ENCODE measurements at regions not wholly inside any gene's neighbourhood (a gene's known extent, or its start where the extent isn't known, plus 50 kb on each side); places are given as distances from the start of the nearest gene placed in this dataset.

- Mint-ChIP-seq H3K4me1 (ENCODE audit: unreplicated experiment) (peaks cover 6% of the 10 kb centered on the region), H3K27ac (ENCODE audit: unreplicated experiment) (no peak overlapping the region), H3K27me3 (ENCODE audit: unreplicated experiment) (peaks cover 41% of the 10 kb centered on the region), H3K4me3 (ENCODE audit: unreplicated experiment) (no peak overlapping the region), H3K36me3 (ENCODE audit: unreplicated experiment) (peaks cover 6% of the 10 kb centered on the region), H3K9me3 (ENCODE audit: unreplicated experiment) (peaks cover 28% of the 10 kb centered on the region)
- DNase-seq (ENCODE audit: extremely low spot score, unreplicated experiment), result no peak
- TF ChIP-seq CTCF (IDR thresholded peaks at IDR 0.05), result no peak
These were observed 51.1 kb upstream of the SYPL1 start for GRCh38 chr7:106163257-106163656.
